ENCODE measurements at regions not wholly inside any gene's neighbourhood (a gene's known extent, or its start where the extent isn't known, plus 50 kb on each side); places are given as distances from the start of the nearest gene placed in this dataset.

GRCh38 chr14:37864861-37865718 lies 269.7 kb downstream of the TTC6 start (continued):
- TF ChIP-seq ZNF354B (CRISPR knock-in tag; IDR thresholded peaks at IDR 0.05) (peak; percentile 74; the same call in 1 of the 2 replicates), SNAPC4 (CRISPR knock-in tag; IDR thresholded peaks at IDR 0.05) (0 out of 2 replicates have a peak, but pooled peaks have one; percentile 35), MZF1 (CRISPR knock-in tag; IDR thresholded peaks at IDR 0.05; ENCODE audit: borderline replicate concordance) (no peak), ARNT (IDR thresholded peaks at IDR 0.05) (no peak), ARHGAP35 (CRISPR knock-in tag; IDR thresholded peaks at IDR 0.05; ENCODE audit: borderline replicate concordance) (peak; percentile 55; the same call in 1 of the 2 replicates), KLF11 (CRISPR knock-in tag; IDR thresholded peaks at IDR 0.05) (no peak), ARNT2 (CRISPR knock-in tag; IDR thresholded peaks at IDR 0.05; ENCODE audit: low read depth) (no peak; the same call in 1 of the 2 replicates), AGO1 (IDR thresholded peaks at IDR 0.05; ENCODE audit: low read depth, low read length, poor library complexity, severe bottlenecking) (no peak), ZNF800 (CRISPR knock-in tag; IDR thresholded peaks at IDR 0.05) (peak; percentile 96), RAD51 (IDR thresholded peaks at IDR 0.05; ENCODE audit: borderline replicate concordance) (no peak), NFKB2 (CRISPR knock-in tag; IDR thresholded peaks at IDR 0.05; ENCODE audit: borderline replicate concordance) (no peak), ZNF512B (CRISPR knock-in tag; IDR thresholded peaks at IDR 0.05; ENCODE audit: borderline replicate concordance) (peak; percentile 97), ZNF335 (CRISPR knock-in tag; IDR thresholded peaks at IDR 0.05) (peak; percentile 90), RFX1 (IDR thresholded peaks at IDR 0.05) (no peak), PBX2 (CRISPR knock-in tag; IDR thresholded peaks at IDR 0.05) (no peak; the same call in 1 of the 2 replicates), ZNF124 (CRISPR knock-in tag; IDR thresholded peaks at IDR 0.05) (peak; percentile 85; the same call in 1 of the 2 replicates), HNRNPLL (IDR thresholded peaks at IDR 0.05; ENCODE audit: low read depth, low read length, poor library complexity, severe bottlenecking) (no peak)
